GM13977 (cell line): ENCODE measurements at regions not wholly inside any gene's neighbourhood (a gene's known extent, or its start where the extent isn't known, plus 50 kb on each side); places are given as distances from the start of the nearest gene placed in this dataset.
A peak's percentile ranks its signal among the peaks of the same experiment; 100 is the strongest.

ENCODE experiments used
- DNase-seq: peaks from one replicate; pipeline ENCODE4 v3.0.0; 2012; ENCODE audit warnings: low spot score
- in situ Hi-C: fragments of 300-500 bp; cut with MboI; formaldehyde crosslinking; loops from one replicate; pipeline ENCODE4 v1.12.0; 2022; ENCODE audit warnings: low sequenced_read_pairs, low pct_unique_long_range_greater_than_20kb, mixed read lengths, inconsistent platforms; ENCODE audit not compliant: unreplicated experiment
- TF ChIP-seq, protein P1 (sequence below): IDR thresholded peaks from 2 replicates; pipeline ENCODE4 v1.5.1; 2012; ENCODE audit warnings: mild to moderate bottlenecking, control low read depth; ENCODE audit not compliant: insufficient read depth; ENCODE audit errors: extremely low read depth, missing control alignments

DNA sequence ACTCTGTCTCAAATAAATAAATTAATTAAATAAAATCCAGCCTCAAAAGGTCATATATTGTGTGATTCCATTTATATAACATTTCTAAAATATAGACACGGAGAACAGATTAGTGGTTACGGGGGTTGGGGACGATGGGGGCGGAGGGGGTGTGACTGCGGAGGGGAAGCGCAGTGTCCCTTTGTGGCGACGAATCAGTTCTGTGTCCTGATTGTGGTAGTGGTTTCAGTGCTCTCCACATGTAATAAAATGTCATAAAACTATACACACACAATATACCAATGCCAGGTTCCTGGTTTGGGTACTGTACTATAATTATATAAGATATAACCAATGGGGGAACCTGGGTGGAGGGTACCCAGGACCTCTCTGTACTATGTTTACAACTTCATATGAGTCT lies 186.4 kb downstream of the ANAPC1 start:
- TF ChIP-seq, protein P1, sequence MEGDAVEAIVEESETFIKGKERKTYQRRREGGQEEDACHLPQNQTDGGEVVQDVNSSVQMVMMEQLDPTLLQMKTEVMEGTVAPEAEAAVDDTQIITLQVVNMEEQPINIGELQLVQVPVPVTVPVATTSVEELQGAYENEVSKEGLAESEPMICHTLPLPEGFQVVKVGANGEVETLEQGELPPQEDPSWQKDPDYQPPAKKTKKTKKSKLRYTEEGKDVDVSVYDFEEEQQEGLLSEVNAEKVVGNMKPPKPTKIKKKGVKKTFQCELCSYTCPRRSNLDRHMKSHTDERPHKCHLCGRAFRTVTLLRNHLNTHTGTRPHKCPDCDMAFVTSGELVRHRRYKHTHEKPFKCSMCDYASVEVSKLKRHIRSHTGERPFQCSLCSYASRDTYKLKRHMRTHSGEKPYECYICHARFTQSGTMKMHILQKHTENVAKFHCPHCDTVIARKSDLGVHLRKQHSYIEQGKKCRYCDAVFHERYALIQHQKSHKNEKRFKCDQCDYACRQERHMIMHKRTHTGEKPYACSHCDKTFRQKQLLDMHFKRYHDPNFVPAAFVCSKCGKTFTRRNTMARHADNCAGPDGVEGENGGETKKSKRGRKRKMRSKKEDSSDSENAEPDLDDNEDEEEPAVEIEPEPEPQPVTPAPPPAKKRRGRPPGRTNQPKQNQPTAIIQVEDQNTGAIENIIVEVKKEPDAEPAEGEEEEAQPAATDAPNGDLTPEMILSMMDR, result no peak
- DNase-seq, result no peak
- in situ Hi-C loops, result no loop called here

- in situ Hi-C loops, result no loop called here
- TF ChIP-seq, protein P1, result no peak
Measured at GRCh38 chr2:111698089-111698488, 185.9 kb downstream of the ANAPC1 start.

DNA sequence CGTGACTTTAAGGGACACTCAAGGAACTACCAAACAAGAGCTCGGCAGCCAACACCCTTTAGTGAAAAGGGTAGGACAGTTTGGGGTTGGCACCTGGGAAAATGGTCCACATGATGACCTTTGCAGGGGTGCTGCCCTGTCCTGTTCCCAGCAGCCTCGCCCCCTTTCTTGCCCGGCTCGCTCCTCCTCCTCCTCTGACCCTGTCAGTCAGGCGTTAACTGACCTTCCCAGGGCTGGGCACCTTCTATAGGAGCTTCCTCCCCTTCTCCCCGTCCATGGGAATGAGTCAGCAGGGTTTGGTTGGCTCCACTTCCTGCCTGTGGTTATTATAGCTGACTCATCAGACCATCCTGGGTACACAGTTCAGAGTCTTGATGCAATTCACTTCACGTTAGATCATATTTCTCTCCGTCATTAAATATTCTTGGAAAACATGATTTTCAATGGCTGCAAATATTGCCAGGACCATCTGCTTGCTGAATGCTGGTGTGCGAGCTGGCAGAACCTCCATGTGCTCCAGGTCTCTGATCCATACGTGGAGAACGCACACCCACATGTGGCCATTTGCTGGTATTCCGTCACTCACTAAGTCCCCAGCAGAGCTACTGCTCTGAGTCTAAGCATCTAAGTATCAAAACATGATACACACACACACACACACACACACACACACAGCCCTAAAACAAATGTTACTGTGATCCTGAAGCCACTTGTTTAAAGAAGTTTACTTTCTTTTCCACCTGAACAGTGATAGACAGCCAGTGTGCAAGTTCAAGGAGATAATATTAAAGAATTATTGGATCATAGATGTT lies 185.0 kb downstream of the ANAPC1 start:
- no peak for DNase-seq
- in situ Hi-C loops, result no loop called here

More at GRCh38 chr2:111698089-111698488, 185.9 kb downstream of the ANAPC1 start:
- no peak for DNase-seq

GRCh38 chr2:111701266-111701665 lies 182.7 kb downstream of the ANAPC1 start:
- TF ChIP-seq, protein P1, result no peak
- in situ Hi-C loops, result loop anchor here (25.0 kb wide), 2 partner anchors 589 to 889 kb away; partner anchors contain the start of gene BCL2L11
- DNase-seq, result no peak

More for the DNA sequence above, 185.0 kb downstream of the ANAPC1 start:
- TF ChIP-seq, protein P1, result peak; percentile 30

GRCh38 chr2:111701798-111702118 lies 182.2 kb downstream of the ANAPC1 start:
- DNase-seq, result no peak
- in situ Hi-C loops, result loop anchor here (25.0 kb wide), 2 partner anchors 589 to 889 kb away; partner anchors contain the start of gene BCL2L11
- TF ChIP-seq, protein P1, result no peak

GRCh38 chr2:111702119-111702803 lies 181.7 kb downstream of the ANAPC1 start:
- DNase-seq, result peak; percentile 67
- TF ChIP-seq, protein P1, result peak; percentile 59
- in situ Hi-C loops, result loop anchor here (25.0 kb wide), 2 partner anchors 590 to 890 kb away; partner anchors contain the start of gene BCL2L11
